ENCODE measurements at regions not wholly inside any gene's neighbourhood (a gene's known extent, or its start where the extent isn't known, plus 50 kb on each side); places are given as distances from the start of the nearest gene placed in this dataset.

DNA sequence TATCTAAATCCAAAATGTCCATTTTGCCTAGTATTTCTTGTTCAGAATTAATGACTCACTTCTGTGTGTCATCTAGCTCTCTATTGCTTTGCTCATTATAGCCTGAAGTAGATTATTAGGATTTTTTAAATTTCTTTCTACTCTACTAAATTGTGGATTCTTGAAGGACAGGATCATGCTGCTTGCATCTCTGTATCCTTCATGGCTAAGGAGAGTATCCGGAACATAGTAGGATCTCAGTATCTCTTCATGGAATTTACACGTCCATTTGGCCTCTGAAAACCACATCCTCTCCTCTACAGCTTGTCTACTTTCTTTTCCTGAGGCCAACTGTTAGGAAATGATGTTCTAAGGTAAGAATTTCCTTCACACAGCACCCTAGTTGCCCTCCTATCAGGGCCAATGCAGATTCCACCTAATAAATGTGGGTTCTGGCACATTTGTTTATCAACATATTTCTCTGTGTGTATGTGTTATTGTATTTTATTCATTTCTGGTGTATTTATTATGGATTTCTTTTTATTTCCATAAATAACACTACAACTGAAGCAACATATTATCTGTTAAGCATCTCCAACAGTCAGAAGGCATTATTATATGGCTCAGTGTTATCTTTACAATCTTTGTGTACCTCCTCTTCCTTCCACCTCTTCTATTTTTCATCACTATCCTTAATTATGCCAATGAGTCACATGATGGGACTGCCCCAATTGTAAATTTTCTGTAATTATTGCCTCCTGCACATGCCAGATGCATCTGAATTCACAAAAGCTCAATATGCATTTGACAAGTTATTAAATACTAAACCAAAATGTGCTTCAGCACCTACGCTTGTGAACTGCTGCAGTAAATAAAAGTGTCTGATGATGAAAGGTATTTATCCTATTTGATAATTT, 557.8 kb upstream of the TLE4 start:
- TF ChIP-seq, protein P1, sequence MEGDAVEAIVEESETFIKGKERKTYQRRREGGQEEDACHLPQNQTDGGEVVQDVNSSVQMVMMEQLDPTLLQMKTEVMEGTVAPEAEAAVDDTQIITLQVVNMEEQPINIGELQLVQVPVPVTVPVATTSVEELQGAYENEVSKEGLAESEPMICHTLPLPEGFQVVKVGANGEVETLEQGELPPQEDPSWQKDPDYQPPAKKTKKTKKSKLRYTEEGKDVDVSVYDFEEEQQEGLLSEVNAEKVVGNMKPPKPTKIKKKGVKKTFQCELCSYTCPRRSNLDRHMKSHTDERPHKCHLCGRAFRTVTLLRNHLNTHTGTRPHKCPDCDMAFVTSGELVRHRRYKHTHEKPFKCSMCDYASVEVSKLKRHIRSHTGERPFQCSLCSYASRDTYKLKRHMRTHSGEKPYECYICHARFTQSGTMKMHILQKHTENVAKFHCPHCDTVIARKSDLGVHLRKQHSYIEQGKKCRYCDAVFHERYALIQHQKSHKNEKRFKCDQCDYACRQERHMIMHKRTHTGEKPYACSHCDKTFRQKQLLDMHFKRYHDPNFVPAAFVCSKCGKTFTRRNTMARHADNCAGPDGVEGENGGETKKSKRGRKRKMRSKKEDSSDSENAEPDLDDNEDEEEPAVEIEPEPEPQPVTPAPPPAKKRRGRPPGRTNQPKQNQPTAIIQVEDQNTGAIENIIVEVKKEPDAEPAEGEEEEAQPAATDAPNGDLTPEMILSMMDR (IDR thresholded peaks at IDR 0.05): no peak

DNA sequence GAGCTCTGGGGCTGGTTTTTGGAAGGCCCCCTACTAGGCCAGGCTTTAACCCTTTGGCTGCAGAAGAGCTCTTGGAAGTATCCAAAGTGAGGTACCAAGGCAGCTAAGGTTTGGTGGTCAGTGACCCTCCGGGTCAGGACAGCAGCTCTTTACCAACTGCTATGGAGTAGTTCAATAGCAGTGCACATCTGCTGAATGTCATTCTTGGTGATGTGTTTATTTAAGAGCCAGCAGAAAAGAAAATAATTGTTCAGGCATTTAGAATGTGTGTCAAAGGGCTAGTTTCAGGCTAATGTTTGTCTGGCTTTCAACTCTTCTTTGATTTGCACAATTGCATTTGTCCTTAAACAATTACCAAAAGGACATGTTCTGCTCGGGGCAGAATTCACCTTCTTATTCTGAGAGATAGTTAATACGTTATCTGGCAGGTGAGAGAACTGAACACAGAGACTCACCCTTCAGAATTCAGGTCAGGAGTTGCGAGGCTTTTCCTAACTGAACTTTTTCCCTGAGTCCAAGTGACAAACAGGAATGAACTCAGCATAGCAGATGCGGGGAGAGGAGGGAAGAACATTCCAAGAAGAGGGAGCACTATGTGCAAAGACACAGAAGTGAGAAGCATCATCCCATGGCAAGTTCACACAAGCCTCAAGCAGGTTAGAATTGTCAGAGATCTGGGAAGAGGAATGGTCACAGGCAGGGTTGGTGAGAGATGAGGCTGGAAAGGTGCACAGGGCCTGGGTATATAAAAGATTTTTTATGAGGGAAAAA, 556.7 kb upstream of the TLE4 start:
- TF ChIP-seq, protein P1 (IDR thresholded peaks at IDR 0.05): no peak

DNA sequence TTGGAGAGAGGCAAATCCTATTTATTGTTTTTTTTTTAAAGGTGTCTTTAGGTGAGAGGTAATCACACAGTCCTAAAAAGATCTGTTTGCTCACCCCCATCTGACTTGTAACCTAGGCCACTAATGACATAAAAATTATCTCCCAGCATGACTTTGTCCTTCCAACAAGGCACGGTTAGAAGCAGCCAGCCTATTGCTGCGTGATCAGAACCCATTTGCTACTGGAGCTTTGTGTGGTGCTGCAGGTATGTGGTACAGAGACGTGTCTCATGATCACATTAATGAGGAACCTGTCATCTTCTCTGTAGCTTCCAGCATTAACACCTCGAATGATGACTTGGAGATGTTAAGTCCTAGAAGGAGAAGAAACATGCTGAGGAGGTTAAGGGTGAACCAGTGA, 555.8 kb upstream of the TLE4 start:
- TF ChIP-seq, protein P1 (IDR thresholded peaks at IDR 0.05): no peak

DNA sequence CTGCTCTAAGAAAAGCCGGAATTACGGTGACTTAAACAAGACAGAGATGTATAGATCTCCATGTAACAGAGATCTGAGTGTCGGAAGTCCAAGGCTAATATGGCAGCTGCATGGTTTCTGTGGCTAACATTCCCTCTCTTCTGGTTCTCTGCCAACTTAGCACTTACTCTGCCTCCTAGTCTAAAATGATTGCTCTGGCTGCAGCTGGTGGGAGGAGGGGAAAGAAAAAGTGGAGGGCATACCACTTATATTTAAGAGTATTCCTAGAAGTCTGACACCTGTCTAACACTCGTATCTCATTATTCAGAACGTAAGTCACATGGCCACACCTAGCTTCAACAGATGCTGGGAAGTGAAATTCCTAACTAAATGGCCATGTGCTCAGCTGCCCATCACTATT, 551.5 kb upstream of the TLE4 start:
- TF ChIP-seq, protein P1 (IDR thresholded peaks at IDR 0.05): no peak

GRCh38 chr9:79021084-79021483, 550.7 kb upstream of the TLE4 start:
- TF ChIP-seq, protein P1 (IDR thresholded peaks at IDR 0.05): no peak

DNA sequence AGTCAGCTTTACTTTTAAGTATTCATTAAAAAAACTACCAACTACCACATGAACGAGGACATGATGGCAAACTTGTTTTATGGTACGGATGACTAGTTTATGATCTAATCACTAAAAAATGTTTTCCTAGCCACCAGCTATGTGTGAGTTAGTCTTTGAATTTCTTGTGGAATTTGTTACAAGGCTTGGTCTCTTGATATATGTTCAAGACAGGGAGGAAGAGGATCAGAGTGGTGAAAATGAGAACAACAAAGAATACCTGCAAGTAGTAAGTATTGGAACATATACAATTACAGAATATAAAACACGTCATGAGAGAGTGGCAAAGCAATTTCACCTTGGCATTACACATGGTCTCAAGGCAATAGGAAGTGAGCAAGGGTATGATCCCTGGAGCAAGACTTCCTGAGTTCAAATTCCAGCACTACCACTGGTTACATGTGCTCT, 548.6 kb upstream of the TLE4 start:
- TF ChIP-seq, protein P1 (IDR thresholded peaks at IDR 0.05): no peak

DNA sequence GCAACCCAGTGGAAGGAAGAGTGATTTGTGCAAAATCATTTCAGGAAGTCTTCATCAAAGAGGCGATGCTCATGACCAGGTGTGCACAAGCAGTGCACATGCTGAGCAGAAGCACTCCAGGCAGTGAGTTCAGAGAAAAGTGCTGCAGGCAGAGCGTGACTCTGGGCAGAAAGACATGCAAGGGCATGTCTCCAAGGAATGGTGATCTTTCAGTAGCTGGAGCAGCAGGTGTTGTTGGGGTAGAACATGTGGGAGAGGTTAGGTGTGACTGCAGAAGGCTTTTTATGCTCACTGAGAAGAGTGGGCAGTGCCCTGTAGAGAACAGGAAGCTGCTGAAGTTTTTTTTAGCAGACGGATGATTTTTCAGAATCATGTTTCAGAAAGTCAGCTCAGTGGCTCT, 545.4 kb upstream of the TLE4 start:
- TF ChIP-seq, protein P1 (IDR thresholded peaks at IDR 0.05): no peak

Measured in LNCAP (cell line).